Right ventricle myocardium superior (tissue), 1 donor: ENCODE measurements at regions not wholly inside any gene's neighbourhood (a gene's known extent, or its start where the extent isn't known, plus 50 kb on each side); places are given as distances from the start of the nearest gene placed in this dataset.
"Not testable (repeated sequence)": the region's sequence is repeated elsewhere in the genome, so short reads cannot be mapped to it uniquely, and the experiment has no call there.

Experiments used
- ATAC-seq: fragments of 200-7000 bp; cut with Tn5 transposase; one replicate; pipeline ENCODE4 v1.9.1; 2020; ENCODE audit warnings: mild to moderate bottlenecking; ENCODE audit not compliant: poor library complexity
- DNase-seq: peaks from one replicate; pipeline ENCODE4 v3.0.0-alpha.2; 2020
- intact Hi-C: fragments of 100-400 bp; cut with DNase I; formaldehyde crosslinking; loops from one replicate; pipeline ENCODE4 v1.11.2; 2022
- donor health status: DM: no; HTN: yes; CAD: no; lungs with severe emphysema.

DNA sequence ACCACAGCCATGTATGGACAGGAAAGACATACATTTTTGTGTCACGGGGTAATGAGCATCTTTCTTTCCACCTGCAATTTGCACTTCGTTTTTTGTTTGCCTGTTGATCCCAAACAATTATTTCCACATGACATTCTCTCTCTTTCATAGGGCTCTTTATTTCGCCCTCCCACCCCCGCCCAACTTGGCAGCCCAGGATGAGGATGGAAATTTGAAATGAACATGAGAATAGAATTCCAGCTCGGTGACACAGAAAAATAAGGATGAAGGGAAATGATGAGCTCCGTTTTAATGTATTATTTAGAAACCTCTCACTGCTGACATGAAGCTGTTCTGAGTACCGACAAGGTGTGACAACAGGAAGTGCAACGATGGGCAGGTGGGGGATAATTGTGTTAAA, 443.3 kb downstream of the SOCS6 start:
- intact Hi-C loops, result no loop called here
- DNase-seq, result no peak
- no peak for ATAC-seq

DNA sequence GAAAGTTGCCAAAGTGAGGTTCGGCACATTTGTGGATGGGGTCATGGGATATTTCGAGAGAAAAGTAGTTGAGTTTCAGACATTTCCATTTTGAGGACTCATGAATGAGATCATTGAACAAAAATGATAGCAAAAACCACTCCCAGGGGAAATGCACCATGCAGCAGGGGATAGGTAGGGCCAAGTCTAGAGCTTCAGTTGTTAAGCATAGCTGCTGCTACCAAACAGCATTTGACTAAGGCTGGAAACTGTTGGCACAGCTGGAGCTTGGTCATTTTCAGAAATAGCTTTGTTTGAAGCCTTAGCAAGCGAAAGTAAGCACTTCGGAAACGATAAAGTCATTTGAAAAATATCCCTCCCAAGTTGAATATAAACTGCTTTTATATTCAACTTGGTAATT, 431.8 kb downstream of the SOCS6 start:
- no peak for DNase-seq
- no peak for ATAC-seq
- intact Hi-C loops, result no loop called here

DNA sequence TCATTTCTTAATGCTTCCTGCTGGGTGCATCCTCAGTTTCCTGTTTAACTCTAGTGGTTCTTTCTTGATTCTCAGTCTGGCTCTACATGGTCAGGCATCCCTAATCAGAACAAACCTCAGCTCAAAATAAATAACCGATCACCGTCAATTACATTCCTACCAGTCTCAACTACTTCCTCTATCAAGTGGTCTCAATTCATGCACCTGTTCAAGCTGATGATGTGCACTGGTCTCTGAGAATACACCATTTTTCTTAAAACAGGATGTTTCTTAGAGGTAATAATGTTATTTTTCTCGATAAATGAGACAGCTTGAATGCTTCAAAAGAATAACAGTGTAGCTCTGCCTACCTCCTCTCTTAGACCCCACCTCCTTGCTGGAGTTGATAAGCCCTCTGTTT, 420.9 kb downstream of the SOCS6 start:
- DNase-seq, result no peak
- intact Hi-C loops, result no loop called here
- no peak for ATAC-seq

DNA sequence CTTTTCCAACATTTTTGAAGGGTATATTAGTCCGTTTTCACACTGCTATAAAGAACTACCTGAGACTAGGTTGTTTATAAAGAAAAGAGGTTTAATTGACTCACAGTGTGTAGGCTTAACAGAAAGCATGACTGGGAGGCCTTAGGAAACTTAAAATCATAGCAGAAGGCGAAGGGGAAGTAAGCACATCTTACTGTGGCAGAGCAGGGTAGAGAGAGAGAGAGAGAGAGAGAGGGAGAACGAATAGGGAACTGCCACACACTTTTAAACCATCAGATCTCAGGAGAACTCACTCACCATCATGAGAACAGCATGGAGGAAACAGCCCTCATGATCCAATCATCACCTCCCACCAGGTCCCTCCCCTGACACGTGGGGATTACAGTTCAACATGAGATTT, 420.3 kb downstream of the SOCS6 start:
- no peak for DNase-seq
- intact Hi-C loops, result no loop called here
- no peak for ATAC-seq

DNA sequence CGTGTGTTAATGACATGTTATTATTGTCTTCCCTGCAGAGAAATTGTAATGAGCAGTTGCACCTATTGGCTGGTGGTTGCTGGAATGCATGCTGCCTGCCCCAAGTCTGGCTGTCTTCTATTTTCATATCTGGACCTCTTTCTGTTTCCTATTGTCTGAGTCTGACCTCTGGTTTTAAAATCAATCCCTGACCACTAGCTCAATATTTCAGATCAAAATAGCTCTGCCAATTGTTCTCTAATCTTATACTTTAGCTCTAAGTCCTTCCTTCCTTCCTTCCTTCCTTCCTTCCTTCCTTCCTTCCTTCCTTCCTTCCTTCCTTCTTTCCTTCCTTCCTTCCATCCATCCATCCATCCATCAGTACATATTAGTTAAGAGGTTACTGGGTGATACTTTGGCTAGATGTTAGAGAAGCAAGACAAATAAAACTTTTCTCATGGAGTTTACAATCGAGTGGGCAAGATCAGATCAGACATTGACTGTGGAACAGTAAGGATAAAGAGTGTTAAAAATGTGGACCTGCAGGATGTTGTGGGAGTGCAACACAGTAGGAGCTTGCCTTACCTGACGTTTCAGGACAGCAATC, 417.1 kb downstream of the SOCS6 start:
- intact Hi-C loops, result no loop called here
- no peak for ATAC-seq
- DNase-seq, result no peak

DNA sequence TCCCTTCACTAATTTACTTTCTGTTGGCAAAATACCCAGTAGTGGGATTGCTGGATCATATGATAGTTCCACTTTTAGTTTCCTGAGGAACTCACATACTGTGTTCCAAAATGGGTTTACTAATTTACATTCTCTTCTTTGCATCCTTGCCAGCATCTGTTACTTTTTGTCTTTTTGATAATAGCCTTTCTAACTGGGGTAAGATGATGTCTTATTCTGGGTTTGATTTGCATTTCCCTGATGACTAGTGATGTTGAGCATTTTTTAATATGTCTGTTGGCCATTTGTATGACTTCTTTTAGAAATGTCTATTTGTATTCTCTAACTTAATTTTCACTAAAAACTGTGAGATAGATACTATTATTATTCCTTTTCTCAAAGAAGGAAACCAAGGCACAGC, 411.7 kb downstream of the SOCS6 start:
- intact Hi-C loops, result no loop called here
- no peak for ATAC-seq
- DNase-seq, result no peak

DNA sequence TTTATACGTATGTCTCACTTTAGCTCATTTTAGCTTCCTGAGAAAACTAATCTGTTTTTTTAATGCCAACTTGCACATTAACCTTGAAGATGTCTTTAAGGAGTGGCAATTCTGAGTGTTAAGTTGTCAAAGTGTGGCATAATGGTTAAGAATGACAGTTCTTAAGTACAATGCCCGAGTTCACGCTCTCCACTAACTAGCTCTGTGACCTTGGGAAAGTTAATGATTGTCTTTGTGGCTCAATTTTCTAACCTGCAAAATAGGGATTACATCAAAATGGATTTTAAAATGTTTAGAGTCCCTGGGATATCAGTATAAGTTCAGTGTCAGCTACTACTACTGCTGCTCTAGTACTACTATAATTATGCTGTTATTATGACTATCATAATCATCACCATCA, 409.7 kb downstream of the SOCS6 start:
- DNase-seq (no peak), ATAC-seq (no peak)
- intact Hi-C loops, result no loop called here

DNA sequence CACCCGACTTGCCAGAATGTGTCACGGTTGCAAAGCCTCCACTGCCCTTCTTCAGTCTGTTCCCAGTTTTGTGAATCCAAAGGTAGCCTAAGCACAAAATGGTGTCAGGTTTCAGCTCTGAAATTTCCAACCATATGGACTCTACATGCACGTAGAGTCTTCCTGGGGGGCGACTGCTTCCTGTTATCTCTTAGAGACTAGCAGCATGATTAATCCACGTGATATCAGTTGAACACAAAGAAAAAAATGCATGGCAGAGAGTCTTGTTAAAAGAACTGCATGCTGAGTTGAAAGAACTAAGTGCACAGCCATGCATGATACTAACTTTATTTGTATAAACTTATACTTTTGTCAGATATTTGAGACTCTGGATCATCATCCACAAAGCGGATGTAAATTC, 404.4 kb downstream of the SOCS6 start:
- DNase-seq (no peak), ATAC-seq (no peak)
- intact Hi-C loops, result no loop called here

DNA sequence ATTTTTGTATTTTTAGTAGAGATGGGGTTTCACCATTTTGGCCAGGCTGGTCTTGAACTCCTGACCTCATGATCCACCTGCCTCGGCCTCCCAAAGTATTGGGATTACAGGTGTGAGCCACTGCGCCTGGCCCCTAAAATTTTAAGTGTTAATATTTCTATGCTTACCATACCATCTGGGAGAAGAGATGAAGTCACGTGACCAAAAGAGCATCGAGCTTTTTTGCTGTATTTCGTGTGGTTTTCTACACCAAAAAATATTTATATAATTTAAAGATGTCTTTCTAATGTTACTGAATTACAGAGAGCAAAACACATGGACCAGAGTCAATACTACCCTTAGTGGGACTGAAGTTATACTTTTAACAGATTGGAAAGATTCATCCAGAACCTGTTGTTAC, 400.9 kb downstream of the SOCS6 start:
- ATAC-seq, intact Hi-C loops: not testable (repeated sequence)

DNA sequence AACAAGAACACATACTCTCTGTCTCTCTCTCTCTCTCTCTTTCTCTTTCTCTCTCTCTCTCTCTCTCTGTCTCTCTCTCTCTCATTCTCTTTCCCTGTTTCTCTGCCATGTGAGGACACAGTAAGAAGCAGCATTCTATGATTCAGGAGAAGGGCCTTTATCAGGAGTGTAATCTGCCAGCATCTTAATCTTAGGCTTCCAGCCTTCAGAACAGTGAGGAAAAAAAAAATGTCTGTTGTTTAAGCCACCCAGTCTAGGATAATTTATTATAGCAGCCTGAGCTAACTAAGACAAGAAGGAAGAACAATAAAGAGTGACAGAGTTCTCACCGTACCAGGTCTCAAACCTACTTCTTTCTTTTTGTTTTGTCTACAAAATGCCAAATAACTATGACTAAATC, 399.4 kb downstream of the SOCS6 start:
- ATAC-seq (no peak), DNase-seq (no peak)

More for the DNA sequence above, 400.9 kb downstream of the SOCS6 start:
- DNase-seq, result not testable (repeated sequence)

DNA sequence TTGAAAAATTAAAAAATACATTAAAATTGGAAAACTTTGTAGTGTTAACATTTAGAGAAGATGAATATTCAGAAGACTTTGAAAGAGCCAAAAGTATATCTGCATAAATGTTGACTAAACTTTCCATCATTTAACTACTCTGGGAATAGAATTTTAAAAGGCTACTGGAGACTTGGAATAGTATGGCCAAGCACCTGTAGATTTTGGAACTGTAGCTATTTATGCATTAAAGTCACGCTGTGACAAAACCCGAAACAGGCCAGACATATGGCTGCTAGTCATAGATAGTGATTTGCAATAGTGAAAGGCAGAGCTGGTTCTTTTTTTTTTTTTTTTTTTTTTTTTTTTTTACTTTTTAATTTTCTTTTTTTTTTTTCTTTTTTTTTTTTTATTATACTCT, 396.0 kb downstream of the SOCS6 start:
- DNase-seq (no peak), ATAC-seq (no peak)
- intact Hi-C loops, result no loop called here

More for the DNA sequence above, 399.4 kb downstream of the SOCS6 start:
- intact Hi-C loops, result no loop called here

DNA sequence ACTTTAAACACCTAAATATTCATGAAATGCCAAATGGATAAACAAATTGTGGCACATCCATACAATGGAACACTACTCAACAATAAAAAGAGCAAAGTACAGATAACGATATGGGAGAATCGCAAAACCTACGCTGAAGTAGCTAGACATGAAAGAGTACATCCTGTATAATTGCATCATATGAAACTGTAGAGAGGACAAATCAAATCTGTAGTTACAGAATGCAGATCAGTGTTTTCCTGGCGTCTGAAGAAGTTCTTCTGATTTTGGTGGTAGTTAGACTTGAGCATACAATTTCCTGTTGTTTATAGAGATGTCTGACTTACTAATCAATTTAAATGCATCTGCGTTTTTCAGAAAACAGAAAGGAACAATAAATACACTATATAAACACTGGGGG, 394.4 kb downstream of the SOCS6 start:
- ATAC-seq (no peak), DNase-seq (no peak)
- intact Hi-C loops, result no loop called here

DNA sequence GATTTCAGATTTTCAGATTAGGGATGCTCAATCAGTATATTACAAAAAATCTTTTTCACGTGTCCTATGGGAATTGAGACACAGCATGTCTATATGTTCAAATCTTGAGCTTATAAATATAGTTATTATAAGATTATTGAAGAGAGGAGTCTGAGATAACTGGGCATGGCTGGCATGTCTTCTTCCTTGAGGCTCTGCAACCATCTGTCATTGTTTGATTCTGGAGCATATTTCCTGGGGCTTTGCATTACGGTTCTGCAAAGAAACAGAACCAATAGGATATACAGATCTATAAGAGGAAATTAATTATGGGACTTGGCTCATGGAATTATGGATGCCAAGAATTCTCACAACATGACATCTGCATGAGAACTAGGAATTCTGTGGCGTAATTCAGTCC, 386.1 kb downstream of the SOCS6 start:
- intact Hi-C loops, result no loop called here
- no peak for ATAC-seq
- no peak for DNase-seq

DNA sequence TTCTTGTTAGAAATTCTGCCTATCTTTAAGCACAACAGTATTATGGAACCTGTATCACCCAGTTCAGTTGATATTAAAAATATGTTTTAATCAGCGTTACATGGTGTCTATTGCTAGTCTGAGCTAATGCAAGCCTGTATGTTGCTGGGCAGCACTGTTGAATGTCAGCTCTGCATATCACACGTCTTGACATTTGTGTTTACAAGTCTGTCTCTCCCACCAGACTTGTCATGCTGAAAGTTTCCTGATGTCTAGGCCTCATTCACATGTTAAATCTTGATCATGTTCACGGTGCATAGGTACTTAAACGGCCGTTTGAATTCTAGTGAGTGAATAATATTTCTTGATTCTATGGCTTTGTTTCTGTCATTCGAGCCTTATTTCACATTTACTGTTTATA, 385.0 kb downstream of the SOCS6 start:
- ATAC-seq (no peak), DNase-seq (no peak)
- intact Hi-C loops, result no loop called here

DNA sequence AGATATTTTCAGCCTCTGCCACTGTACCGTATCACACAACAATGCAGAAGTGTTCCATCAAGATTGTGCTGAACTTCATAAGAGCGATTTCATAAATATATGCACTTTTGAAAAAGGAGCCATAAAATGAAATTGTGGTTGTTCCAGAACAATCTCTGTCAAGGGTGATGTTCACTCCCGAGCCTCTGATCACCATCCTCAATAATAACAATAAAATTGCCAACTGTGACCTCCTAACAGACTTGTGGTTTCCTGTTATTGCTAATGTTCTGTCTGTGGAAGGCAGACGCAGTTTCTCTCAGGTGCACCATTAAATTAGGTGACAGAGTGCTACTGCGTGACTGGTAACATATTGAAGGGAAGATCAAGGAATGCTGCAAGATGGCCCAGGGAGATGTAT, 383.7 kb downstream of the SOCS6 start:
- intact Hi-C loops, result no loop called here
- no peak for DNase-seq

DNA sequence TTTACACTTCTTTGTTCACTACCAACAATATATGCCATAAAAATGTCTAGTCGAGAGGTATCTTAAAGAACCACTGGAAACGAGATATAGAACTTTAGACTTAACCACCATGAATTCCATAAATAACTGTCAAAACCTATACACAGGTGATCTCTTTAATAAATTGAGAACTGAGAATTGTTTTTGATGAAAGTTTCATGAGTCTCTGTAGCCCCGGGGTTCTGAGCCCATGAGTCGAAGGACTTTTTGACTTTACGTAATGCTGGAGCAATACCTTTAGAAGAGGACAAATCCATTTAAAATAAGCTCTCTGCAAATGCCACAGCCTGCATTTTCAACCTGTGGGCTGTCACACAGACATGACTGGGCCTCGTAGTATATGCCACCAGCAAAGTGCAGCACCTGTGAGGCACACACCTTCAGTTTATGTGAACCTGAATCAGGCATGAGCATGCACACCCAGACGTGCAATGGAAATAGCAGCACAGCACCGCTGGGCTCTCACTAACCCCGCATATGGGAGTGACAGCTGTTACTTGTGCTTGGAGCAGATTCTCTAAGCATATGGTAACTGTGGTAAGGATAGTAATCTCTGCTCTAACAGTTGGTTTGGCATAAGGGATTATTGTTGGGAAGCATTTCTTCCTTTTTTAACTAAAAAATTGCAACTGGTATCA, 383.2 kb downstream of the SOCS6 start:
- intact Hi-C loops, result no loop called here
- DNase-seq, result no peak
- no peak for ATAC-seq

More for the DNA sequence above, 383.7 kb downstream of the SOCS6 start:
- ATAC-seq, result no peak

DNA sequence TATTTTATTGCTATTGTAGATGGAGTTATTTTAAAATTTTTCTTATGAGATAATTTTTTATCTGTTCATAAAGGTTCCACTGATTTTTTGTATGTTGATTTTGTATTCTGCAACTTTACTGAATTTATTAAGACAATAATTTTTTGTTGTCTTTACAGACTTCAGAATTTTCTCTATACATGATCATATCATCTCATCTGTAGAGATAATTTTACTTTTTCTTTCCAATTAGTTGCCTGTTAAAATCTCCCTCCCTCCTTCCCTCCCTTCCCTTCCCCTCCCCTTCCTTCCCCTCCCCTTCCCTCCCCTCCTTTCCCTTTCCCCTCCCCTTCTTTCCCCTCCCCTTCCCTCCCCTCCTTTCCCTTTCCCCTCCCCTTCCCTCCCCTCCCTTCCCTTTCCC, 378.1 kb downstream of the SOCS6 start:
- intact Hi-C loops, result no loop called here
- DNase-seq, result no peak
- no peak for ATAC-seq

DNA sequence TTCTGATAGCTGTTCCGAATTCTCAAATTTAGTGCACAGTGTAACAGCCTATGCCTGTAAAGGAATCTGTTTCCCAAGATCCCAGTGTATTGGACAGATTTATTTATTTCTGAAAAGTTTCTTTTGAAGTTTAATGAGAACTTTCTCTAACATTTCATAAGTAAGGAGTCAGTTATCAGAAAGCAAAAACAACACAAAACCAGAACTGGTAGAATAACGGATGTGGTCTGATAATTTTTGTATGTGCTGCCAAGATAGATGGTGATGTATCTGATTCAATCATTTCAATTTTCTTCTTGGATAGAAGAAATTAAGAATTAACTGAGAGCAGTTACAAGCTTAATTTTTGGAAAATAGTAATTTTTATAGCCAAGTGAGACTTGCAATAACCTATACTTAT, 374.3 kb downstream of the SOCS6 start:
- intact Hi-C loops, result no loop called here
- ATAC-seq (no peak), DNase-seq (no peak)

DNA sequence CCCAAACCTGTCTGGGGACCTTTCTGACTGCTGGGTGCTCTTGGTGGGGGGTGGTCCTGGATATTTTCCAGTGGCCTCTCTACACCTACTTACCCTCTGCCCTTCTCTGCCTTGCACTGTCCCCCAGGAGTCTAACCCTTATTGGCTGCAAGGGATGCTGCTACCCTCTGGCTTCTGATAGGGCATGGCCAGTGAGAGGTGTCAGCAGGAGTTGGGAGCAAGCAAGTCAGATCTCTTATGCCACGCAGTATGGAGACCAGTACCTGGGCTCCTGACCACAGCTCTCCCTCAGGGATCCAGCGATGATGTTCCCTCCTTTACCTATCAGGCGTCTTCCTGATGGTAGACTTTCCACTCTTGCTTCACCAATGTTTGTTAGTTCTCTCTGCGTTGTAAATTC, 373.7 kb downstream of the SOCS6 start:
- DNase-seq, result no peak
- intact Hi-C loops, result no loop called here
- no peak for ATAC-seq

DNA sequence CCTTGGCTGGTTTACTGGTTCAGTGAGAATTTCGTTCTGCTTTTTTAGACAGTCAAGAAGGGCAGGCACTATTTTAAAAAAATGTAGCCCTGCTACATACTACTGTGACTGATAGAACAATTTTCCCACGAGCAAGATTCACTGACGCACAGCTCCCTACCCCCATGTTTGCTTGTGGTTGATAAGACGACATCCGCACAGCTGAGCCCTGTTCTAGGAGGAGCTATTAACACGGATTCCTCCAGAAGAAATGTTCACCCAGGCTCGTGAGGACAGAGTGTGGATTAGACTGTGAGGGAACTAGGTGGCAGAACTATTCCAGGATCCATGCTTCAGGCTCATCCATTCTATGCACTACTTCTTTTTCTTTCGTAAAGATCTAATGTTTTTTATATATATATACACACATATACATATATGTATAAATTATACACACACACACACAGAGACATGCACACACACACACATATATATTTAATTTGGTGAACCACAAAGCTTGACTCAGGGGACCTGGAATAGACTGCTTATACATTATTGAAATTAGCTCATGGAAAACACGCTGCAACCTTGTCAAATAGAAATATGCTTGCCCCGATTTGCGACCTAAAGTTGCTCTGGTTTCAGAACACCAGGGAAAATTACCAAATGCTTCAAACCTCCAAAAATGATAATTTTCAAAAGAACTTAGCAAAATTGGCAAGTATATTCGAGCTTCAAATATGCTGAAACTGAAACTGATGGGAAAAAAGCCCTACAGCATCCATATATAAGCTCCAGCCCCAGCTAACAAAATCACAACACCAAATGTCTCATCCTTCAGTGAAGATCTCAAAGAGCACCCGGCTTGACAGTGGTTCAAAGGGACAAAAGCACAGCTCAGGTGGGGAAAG, 370.4 kb downstream of the SOCS6 start:
- DNase-seq (no peak), ATAC-seq (no peak)
- intact Hi-C loops, result no loop called here
